OCI-LY1 (cell line): ENCODE measurements at regions not wholly inside any gene's neighbourhood (a gene's known extent, or its start where the extent isn't known, plus 50 kb on each side); places are given as distances from the start of the nearest gene placed in this dataset.

Experiments
- H2AFZ ChIP-seq: fragments of 200-600 bp; sonication (generic), shearing (Covaris generic); 2 replicates; pipeline ENCODE4 v1.6.0; 2014; ENCODE audit warnings: antibody characterized with exemption, mild to moderate bottlenecking, low read length
- H3F3A ChIP-seq: fragments of 200-600 bp; sonication (generic), shearing (Covaris generic); 2 replicates; pipeline ENCODE4 v1.6.0; 2014; ENCODE audit warnings: mild to moderate bottlenecking, antibody characterized with exemption, low read length, moderate library complexity; ENCODE audit not compliant: insufficient read depth
- H3K27ac ChIP-seq: fragments of 200-600 bp; sonication (generic); 2 replicates; pipeline ENCODE4 v1.5.1; 2014; ENCODE audit warnings: low read length, mixed run types, mild to moderate bottlenecking, low read depth; ENCODE audit not compliant: poor library complexity, severe bottlenecking
- H3K27me3 ChIP-seq: fragments of 200-600 bp; sonication (generic); 2 replicates; pipeline ENCODE4 v1.6.0; 2014; ENCODE audit warnings: antibody characterized with exemption, mild to moderate bottlenecking, low read length, moderate library complexity; ENCODE audit not compliant: insufficient read depth
- H3K36me3 ChIP-seq: fragments of 200-600 bp; sonication (generic); 2 replicates; pipeline ENCODE4 v1.6.1; 2014; ENCODE audit warnings: mild to moderate bottlenecking, antibody characterized with exemption, low read length, moderate library complexity, mixed read lengths; ENCODE audit not compliant: insufficient read depth
- H3K4me1 ChIP-seq: fragments of 200-600 bp; sonication (generic); 2 replicates; pipeline ENCODE4 v1.5.1; 2014; ENCODE audit warnings: mild to moderate bottlenecking, low read length, moderate library complexity; ENCODE audit not compliant: insufficient read depth, severe bottlenecking
- H3K4me2 ChIP-seq: fragments of 200-600 bp; sonication (generic), shearing (Covaris generic); 2 replicates; pipeline ENCODE4 v1.6.1; 2014; ENCODE audit warnings: low read length
- H3K4me3 ChIP-seq: fragments of 200-600 bp; sonication (generic); 2 replicates; pipeline ENCODE4 v1.5.1; 2014; ENCODE audit warnings: low read length, low read depth, mild to moderate bottlenecking, mixed read lengths; ENCODE audit not compliant: poor library complexity, severe bottlenecking
- H3K79me2 ChIP-seq: fragments of 200-600 bp; shearing (Covaris generic); 2 replicates; pipeline ENCODE4 v1.6.1; 2016; ENCODE audit warnings: mixed run types, low read length, mixed read lengths; ENCODE audit not compliant: insufficient read depth
- H3K9ac ChIP-seq: fragments of 200-600 bp; sonication (generic), shearing (Covaris generic); 2 replicates; pipeline ENCODE4 v1.6.1; 2014; ENCODE audit warnings: mild to moderate bottlenecking, low read length, mixed read lengths
- H3K9me2 ChIP-seq: fragments of 200-600 bp; sonication (generic), shearing (Covaris generic); 2 replicates; pipeline ENCODE4 v1.6.1; 2014; ENCODE audit warnings: low read depth, mild to moderate bottlenecking, low read length, mixed read lengths
- H3K9me3 ChIP-seq: fragments of 200-600 bp; shearing (Covaris generic); 2 replicates; pipeline ENCODE4 v1.6.1; 2014; ENCODE audit warnings: low read length, mixed read lengths
- H4K20me1 ChIP-seq: fragments of 200-600 bp; sonication (generic), shearing (Covaris generic); 2 replicates; pipeline ENCODE4 v1.6.0; 2016; ENCODE audit warnings: mild to moderate bottlenecking, low read length; ENCODE audit not compliant: insufficient read depth
- EZH2 ChIP-seq: fragments of 200-600 bp; sonication (generic), shearing (Covaris generic); IDR thresholded peaks from 2 replicates; pipeline ENCODE4 v1.8.0; 2017; ENCODE audit warnings: borderline replicate concordance, mixed run types, mild to moderate bottlenecking, antibody characterized with exemption, low read length, moderate library complexity, mixed read lengths
- TF ChIP-seq, protein P1 (sequence below): fragments of 200-600 bp; sonication (generic), shearing (Covaris generic); IDR thresholded peaks from 2 replicates; pipeline ENCODE4 v1.5.1; 2017; ENCODE audit warnings: mild to moderate bottlenecking, antibody characterized with exemption, low read length, moderate library complexity, mixed read lengths

DNA sequence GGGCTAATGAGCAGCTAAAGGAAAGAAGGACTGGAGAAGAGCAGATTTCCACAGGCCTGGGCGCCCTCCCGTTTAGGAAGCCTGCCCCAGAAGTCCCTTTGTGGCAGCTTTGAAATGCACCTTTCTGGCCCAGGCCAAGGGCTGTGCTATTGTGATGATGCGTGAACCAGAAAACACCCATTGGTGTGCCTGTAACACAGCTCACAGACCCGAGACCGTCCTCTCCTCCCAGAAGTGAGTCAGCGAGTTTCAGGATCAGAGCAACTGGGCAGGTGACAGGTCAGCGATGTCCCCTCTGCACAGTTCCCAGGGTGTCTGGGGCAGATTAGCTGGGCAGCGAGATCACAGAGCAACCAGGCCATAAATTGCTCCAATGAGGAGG is 71.9 kb upstream of the SULF2 start:
- Histone ChIP-seq H3K36me3 (no peaks in the 10 kb centered on the region), H2AFZ (no peak overlapping the region), H3F3A (no peaks in the 10 kb centered on the region), H3K9me2 (no peaks in the 10 kb centered on the region), H3K4me1 (no peaks in the 10 kb centered on the region), H3K4me3 (no peak overlapping the region), H3K4me2 (no peak overlapping the region), H3K27ac (no peak overlapping the region), H4K20me1 (no peaks in the 10 kb centered on the region), H3K9ac (no peak overlapping the region), H3K9me3 (no peaks in the 10 kb centered on the region), H3K27me3 (no peaks in the 10 kb centered on the region; the same call in 1 of the 2 replicates), H3K79me2 (no peaks in the 10 kb centered on the region)
- TF ChIP-seq, protein P1, sequence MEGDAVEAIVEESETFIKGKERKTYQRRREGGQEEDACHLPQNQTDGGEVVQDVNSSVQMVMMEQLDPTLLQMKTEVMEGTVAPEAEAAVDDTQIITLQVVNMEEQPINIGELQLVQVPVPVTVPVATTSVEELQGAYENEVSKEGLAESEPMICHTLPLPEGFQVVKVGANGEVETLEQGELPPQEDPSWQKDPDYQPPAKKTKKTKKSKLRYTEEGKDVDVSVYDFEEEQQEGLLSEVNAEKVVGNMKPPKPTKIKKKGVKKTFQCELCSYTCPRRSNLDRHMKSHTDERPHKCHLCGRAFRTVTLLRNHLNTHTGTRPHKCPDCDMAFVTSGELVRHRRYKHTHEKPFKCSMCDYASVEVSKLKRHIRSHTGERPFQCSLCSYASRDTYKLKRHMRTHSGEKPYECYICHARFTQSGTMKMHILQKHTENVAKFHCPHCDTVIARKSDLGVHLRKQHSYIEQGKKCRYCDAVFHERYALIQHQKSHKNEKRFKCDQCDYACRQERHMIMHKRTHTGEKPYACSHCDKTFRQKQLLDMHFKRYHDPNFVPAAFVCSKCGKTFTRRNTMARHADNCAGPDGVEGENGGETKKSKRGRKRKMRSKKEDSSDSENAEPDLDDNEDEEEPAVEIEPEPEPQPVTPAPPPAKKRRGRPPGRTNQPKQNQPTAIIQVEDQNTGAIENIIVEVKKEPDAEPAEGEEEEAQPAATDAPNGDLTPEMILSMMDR, result no peak

DNA sequence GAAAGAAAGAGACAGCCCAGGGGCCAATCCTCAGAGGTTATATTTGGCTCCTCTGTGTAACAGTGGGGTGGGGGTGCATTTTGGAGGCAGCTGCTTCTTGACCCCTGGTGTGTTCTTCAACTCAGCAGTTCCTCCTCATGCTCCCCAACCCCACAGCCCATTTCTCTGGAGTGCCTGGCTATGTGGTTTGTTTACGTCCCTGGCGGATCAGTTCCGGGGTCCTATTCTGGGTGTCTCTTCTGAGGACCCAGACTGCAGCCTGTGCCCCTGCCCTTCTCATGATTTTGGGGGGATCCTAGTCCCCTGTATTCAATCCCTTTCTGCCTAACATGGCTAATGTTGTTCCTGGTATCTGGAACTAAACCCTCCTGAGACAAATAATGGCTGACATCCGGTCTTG is 70.5 kb upstream of the SULF2 start:
- H3K9me2 ChIP-seq, result no peaks in the 10 kb centered on the region
- no peak overlapping the region for H2AFZ ChIP-seq
- H3K79me2 ChIP-seq, result no peaks in the 10 kb centered on the region
- no peak overlapping the region for H3K9ac ChIP-seq
- no peaks in the 10 kb centered on the region for H3K4me1 ChIP-seq
- no peak overlapping the region for H3K27ac ChIP-seq
- H3K4me2 ChIP-seq, result no peak overlapping the region
- H3K27me3 ChIP-seq, result no peaks in the 10 kb centered on the region; the same call in 1 of the 2 replicates
- TF ChIP-seq, protein P1, result no peak
- no peak for TF ChIP-seq EZH2
- no peaks in the 10 kb centered on the region for H3F3A ChIP-seq
- no peaks in the 10 kb centered on the region for H4K20me1 ChIP-seq
- no peak overlapping the region for H3K4me3 ChIP-seq
- H3K36me3 ChIP-seq, result no peaks in the 10 kb centered on the region
- H3K9me3 ChIP-seq, result no peaks in the 10 kb centered on the region

- Histone ChIP-seq H3K4me1 (no peaks in the 10 kb centered on the region), H4K20me1 (no peaks in the 10 kb centered on the region), H3K4me3 (no peak overlapping the region), H3K27ac (no peak overlapping the region), H2AFZ (no peak overlapping the region), H3K9me3 (no peaks in the 10 kb centered on the region), H3K27me3 (no peaks in the 10 kb centered on the region; the same call in 1 of the 2 replicates), H3K4me2 (no peak overlapping the region), H3K9ac (no peak overlapping the region), H3K79me2 (no peaks in the 10 kb centered on the region), H3K9me2 (no peaks in the 10 kb centered on the region), H3F3A (no peaks in the 10 kb centered on the region), H3K36me3 (no peaks in the 10 kb centered on the region)
- TF ChIP-seq, protein P1, result peak; percentile 48
- no peak for TF ChIP-seq EZH2
Measured at GRCh38 chr20:47854687-47855212, 69.5 kb upstream of the SULF2 start.
